B cell (primary cell): ENCODE measurements at regions not wholly inside any gene's neighbourhood (a gene's known extent, or its start where the extent isn't known, plus 50 kb on each side); places are given as distances from the start of the nearest gene placed in this dataset.

Experiments used
- CTCF ChIP-seq: fragments of 200-600 bp; IDR thresholded peaks from one replicate; pipeline ENCODE4 v1.8.0; 2022; ENCODE audit warnings: antibody characterized with exemption, mild to moderate bottlenecking
- EZH2 ChIP-seq: IDR thresholded peaks from 2 replicates; pipeline ENCODE4 v1.6.1; 2012; ENCODE audit warnings: borderline replicate concordance, low read depth, mild to moderate bottlenecking, moderate library complexity, low read length; ENCODE audit not compliant: insufficient read depth, poor library complexity, severe bottlenecking

- TF ChIP-seq EZH2 (no peak), CTCF (no peak)
These were observed 443.2 kb upstream of the FRG1 start for GRCh38 chr4:189497516-189497915.
